ENCODE measurements at regions not wholly inside any gene's neighbourhood (a gene's known extent, or its start where the extent isn't known, plus 50 kb on each side); places are given as distances from the start of the nearest gene placed in this dataset.

GRCh38 chr2:150977296-150977695, 284.4 kb downstream of the RBM43 start:
- H3K9me2 ChIP-seq (replicated peaks; ENCODE audit: insufficient read depth, low read length), result no peaks in the 10 kb centered on the region
- H4K20me1 ChIP-seq (ENCODE audit: insufficient read depth, low read length), result no peaks in the 10 kb centered on the region
- no peak for DNase-seq
- H3K27me3 ChIP-seq (replicated peaks; ENCODE audit: insufficient read depth, low read length), result no peaks in the 10 kb centered on the region
- no peaks in the 10 kb centered on the region for H3K9me3 ChIP-seq (replicated peaks; ENCODE audit: insufficient read depth, low read length)
- H2AFZ ChIP-seq (ENCODE audit: low read length), result no peak overlapping the region
- H3F3A ChIP-seq (ENCODE audit: insufficient read depth, low read length), result no peaks in the 10 kb centered on the region
- no peaks in the 10 kb centered on the region for H3K36me3 ChIP-seq (replicated peaks; ENCODE audit: insufficient read depth, low read length)
- H3K4me1 ChIP-seq (ENCODE audit: low read length), result peaks cover 4% of the 10 kb centered on the region; the same call in 1 of the 2 replicates
- H3K27ac ChIP-seq (ENCODE audit: low read length), result no peak overlapping the region
- TF ChIP-seq EZH2phosphoT487 (IDR thresholded peaks at IDR 0.05; ENCODE audit: low read length) (no peak), EZH2 (optimal IDR thresholded peaks at IDR 0.05; ENCODE audit: low read depth, low read length) (no peak), CTCF (IDR thresholded peaks at IDR 0.05; ENCODE audit: low read length) (no peak)
- H3K4me3 ChIP-seq (ENCODE audit: low read length), result no peak overlapping the region
- no peak overlapping the region for H3K9ac ChIP-seq (ENCODE audit: low read length)
- H3K4me2 ChIP-seq (ENCODE audit: low read depth, low read length), result no peak overlapping the region
- H3K79me2 ChIP-seq (ENCODE audit: low read length), result no peaks in the 10 kb centered on the region

- Histone ChIP-seq H3K36me3 (replicated peaks; ENCODE audit: insufficient read depth, low read length) (no peaks in the 10 kb centered on the region), H2AFZ (ENCODE audit: low read length) (no peak overlapping the region), H4K20me1 (ENCODE audit: insufficient read depth, low read length) (no peaks in the 10 kb centered on the region), H3K4me3 (ENCODE audit: low read length) (no peak overlapping the region), H3K9ac (ENCODE audit: low read length) (no peak overlapping the region), H3K9me2 (replicated peaks; ENCODE audit: insufficient read depth, low read length) (no peaks in the 10 kb centered on the region), H3K27me3 (replicated peaks; ENCODE audit: insufficient read depth, low read length) (no peaks in the 10 kb centered on the region), H3K4me2 (ENCODE audit: low read depth, low read length) (no peak overlapping the region), H3K9me3 (replicated peaks; ENCODE audit: insufficient read depth, low read length) (no peaks in the 10 kb centered on the region), H3F3A (ENCODE audit: insufficient read depth, low read length) (no peaks in the 10 kb centered on the region), H3K79me2 (ENCODE audit: low read length) (no peaks in the 10 kb centered on the region), H3K27ac (ENCODE audit: low read length) (no peak overlapping the region), H3K4me1 (ENCODE audit: low read length) (no peaks in the 10 kb centered on the region)
- DNase-seq, result no peak
- TF ChIP-seq EZH2phosphoT487 (IDR thresholded peaks at IDR 0.05; ENCODE audit: low read length), result no peak
These were observed 285.1 kb downstream of the RBM43 start for GRCh38 chr2:150976604-150977003.

- H3K27me3 ChIP-seq (replicated peaks; ENCODE audit: insufficient read depth, low read length), result no peaks in the 10 kb centered on the region
- no peaks in the 10 kb centered on the region for H3K79me2 ChIP-seq (ENCODE audit: low read length)
- H3K36me3 ChIP-seq (replicated peaks; ENCODE audit: insufficient read depth, low read length), result no peaks in the 10 kb centered on the region
- H3F3A ChIP-seq (ENCODE audit: insufficient read depth, low read length), result no peaks in the 10 kb centered on the region
- H3K4me1 ChIP-seq (ENCODE audit: low read length), result no peaks in the 10 kb centered on the region
- no peak overlapping the region for H3K4me2 ChIP-seq (ENCODE audit: low read depth, low read length)
- H3K4me3 ChIP-seq (ENCODE audit: low read length), result no peak overlapping the region
- H3K9me3 ChIP-seq (replicated peaks; ENCODE audit: insufficient read depth, low read length), result no peaks in the 10 kb centered on the region
- TF ChIP-seq EZH2phosphoT487 (IDR thresholded peaks at IDR 0.05; ENCODE audit: low read length) (no peak), EZH2 (optimal IDR thresholded peaks at IDR 0.05; ENCODE audit: low read depth, low read length) (no peak), CTCF (IDR thresholded peaks at IDR 0.05; ENCODE audit: low read length) (no peak)
- no peak overlapping the region for H3K9ac ChIP-seq (ENCODE audit: low read length)
- no peak overlapping the region for H3K27ac ChIP-seq (ENCODE audit: low read length)
- H4K20me1 ChIP-seq (ENCODE audit: insufficient read depth, low read length), result no peaks in the 10 kb centered on the region
- no peak for DNase-seq
- no peak overlapping the region for H2AFZ ChIP-seq (ENCODE audit: low read length)
- H3K9me2 ChIP-seq (replicated peaks; ENCODE audit: insufficient read depth, low read length), result no peaks in the 10 kb centered on the region
These were observed 286.8 kb downstream of the RBM43 start for GRCh38 chr2:150974864-150975263.

GRCh38 chr2:150974234-150974633, 287.4 kb downstream of the RBM43 start:
- H3K4me3 ChIP-seq (ENCODE audit: low read length), result no peak overlapping the region
- no peaks in the 10 kb centered on the region for H3K36me3 ChIP-seq (replicated peaks; ENCODE audit: insufficient read depth, low read length)
- H3K4me1 ChIP-seq (ENCODE audit: low read length), result no peaks in the 10 kb centered on the region
- no peak for TF ChIP-seq CTCF (IDR thresholded peaks at IDR 0.05; ENCODE audit: low read length)
- no peak for TF ChIP-seq EZH2phosphoT487 (IDR thresholded peaks at IDR 0.05; ENCODE audit: low read length)
- TF ChIP-seq EZH2 (optimal IDR thresholded peaks at IDR 0.05; ENCODE audit: low read depth, low read length), result no peak
- H3K79me2 ChIP-seq (ENCODE audit: low read length), result no peaks in the 10 kb centered on the region
- H3K9me2 ChIP-seq (replicated peaks; ENCODE audit: insufficient read depth, low read length), result no peaks in the 10 kb centered on the region
- no peak overlapping the region for H3K9ac ChIP-seq (ENCODE audit: low read length)
- DNase-seq, result no peak
- H3K27ac ChIP-seq (ENCODE audit: low read length), result no peak overlapping the region
- H4K20me1 ChIP-seq (ENCODE audit: insufficient read depth, low read length), result no peaks in the 10 kb centered on the region
- H3K27me3 ChIP-seq (replicated peaks; ENCODE audit: insufficient read depth, low read length), result no peaks in the 10 kb centered on the region
- no peak overlapping the region for H2AFZ ChIP-seq (ENCODE audit: low read length)
- H3K4me2 ChIP-seq (ENCODE audit: low read depth, low read length), result no peak overlapping the region
- no peaks in the 10 kb centered on the region for H3F3A ChIP-seq (ENCODE audit: insufficient read depth, low read length)
- H3K9me3 ChIP-seq (replicated peaks; ENCODE audit: insufficient read depth, low read length), result no peaks in the 10 kb centered on the region
